Stromal cell of bone marrow (primary cell): ENCODE measurements at regions not wholly inside any gene's neighbourhood (a gene's known extent, or its start where the extent isn't known, plus 50 kb on each side); places are given as distances from the start of the nearest gene placed in this dataset.
A peak's percentile ranks its signal among the peaks of the same experiment; 100 is the strongest.
"Not testable (repeated sequence)": the region's sequence is repeated elsewhere in the genome, so short reads cannot be mapped to it uniquely, and the experiment has no call there.

Source experiments
- DNase-seq: peaks from one replicate; pipeline ENCODE4 v3.0.0-alpha.2; 2012; ENCODE audit warnings: low read depth

GRCh38 chr9:108281696-108282095 is 574.1 kb downstream of the ACTL7B start:
- DNase-seq = no peak

GRCh38 chr9:108278341-108278740 is 577.4 kb downstream of the ACTL7B start:
- DNase-seq = no peak

- no peak for DNase-seq
Observed at GRCh38 chr9:108277216-108277615, 578.6 kb downstream of the ACTL7B start.

- no peak for DNase-seq
Observed at GRCh38 chr9:108275906-108276305, 579.9 kb downstream of the ACTL7B start.

GRCh38 chr9:108274971-108275370 is 580.8 kb downstream of the ACTL7B start:
- no peak for DNase-seq

GRCh38 chr9:108273988-108274387 is 581.8 kb downstream of the ACTL7B start:
- DNase-seq = no peak

GRCh38 chr9:108272349-108272899 is 583.4 kb downstream of the ACTL7B start:
- no peak for DNase-seq

GRCh38 chr9:108271646-108272348 is 584.0 kb downstream of the ACTL7B start:
- DNase-seq = peak; percentile 79

GRCh38 chr9:108271236-108271635 is 584.5 kb downstream of the ACTL7B start:
- DNase-seq = no peak

GRCh38 chr9:108270561-108270960 is 585.2 kb downstream of the ACTL7B start:
- DNase-seq = no peak

- no peak for DNase-seq
Observed at GRCh38 chr9:108270051-108270450, 585.7 kb downstream of the ACTL7B start.

- no peak for DNase-seq
Observed at GRCh38 chr9:108269371-108269770, 586.4 kb downstream of the ACTL7B start.

GRCh38 chr9:108265065-108265464 is 590.7 kb downstream of the ACTL7B start:
- no peak for DNase-seq

GRCh38 chr9:108264093-108264492 is 591.7 kb downstream of the ACTL7B start:
- no peak for DNase-seq

GRCh38 chr9:108262836-108263235 is 593.0 kb downstream of the ACTL7B start:
- no peak for DNase-seq

GRCh38 chr9:108259917-108260675 is 595.7 kb downstream of the ACTL7B start:
- no peak for DNase-seq

GRCh38 chr9:108258640-108259039 is 597.1 kb downstream of the ACTL7B start:
- DNase-seq = no peak

- no peak for DNase-seq
Observed at GRCh38 chr9:108257382-108257781, 598.4 kb downstream of the ACTL7B start.

- no peak for DNase-seq
Observed at GRCh38 chr9:108254236-108254635, 601.5 kb downstream of the ACTL7B start.

GRCh38 chr9:108247391-108247790 is 608.4 kb downstream of the ACTL7B start:
- not testable (repeated sequence) for DNase-seq

GRCh38 chr9:108245901-108246300 is 609.9 kb downstream of the ACTL7B start:
- DNase-seq = no peak

GRCh38 chr9:108245331-108245730 is 610.5 kb downstream of the ACTL7B start:
- DNase-seq = no peak

- no peak for DNase-seq
Observed at GRCh38 chr9:108244686-108245085, 611.1 kb downstream of the ACTL7B start.
